ENCODE measurements at regions not wholly inside any gene's neighbourhood (a gene's known extent, or its start where the extent isn't known, plus 50 kb on each side); places are given as distances from the start of the nearest gene placed in this dataset.

DNA sequence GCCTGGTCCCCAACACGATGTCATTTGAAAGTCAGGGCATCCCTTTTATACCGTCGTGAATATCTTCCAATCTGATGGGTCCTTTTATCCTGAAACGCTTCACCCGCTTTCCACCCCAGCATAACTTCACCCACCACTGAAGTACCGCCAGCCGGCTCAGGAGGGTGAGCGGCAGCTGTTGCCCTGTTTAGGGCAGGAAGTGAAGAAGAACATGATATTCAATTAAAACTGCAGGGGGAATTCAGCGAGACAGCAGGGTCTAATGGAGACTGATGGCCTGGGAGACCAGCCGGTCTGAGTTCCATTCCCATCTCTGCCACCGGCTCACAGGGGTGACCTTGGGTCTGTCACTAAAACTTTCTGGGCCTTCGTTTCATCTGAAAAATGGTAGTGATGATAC lies 68.2 kb upstream of the EGFLAM start:
- in situ Hi-C loops (cut with MboI; ENCODE audit: low pct_unique_long_range_greater_than_20kb, low sequenced_read_pairs, unreplicated experiment): loop anchor here (10.0 kb wide), 2 partner anchors 355 to 785 kb away; no protein-coding TSS in a partner anchor
- TF ChIP-seq, protein P1, sequence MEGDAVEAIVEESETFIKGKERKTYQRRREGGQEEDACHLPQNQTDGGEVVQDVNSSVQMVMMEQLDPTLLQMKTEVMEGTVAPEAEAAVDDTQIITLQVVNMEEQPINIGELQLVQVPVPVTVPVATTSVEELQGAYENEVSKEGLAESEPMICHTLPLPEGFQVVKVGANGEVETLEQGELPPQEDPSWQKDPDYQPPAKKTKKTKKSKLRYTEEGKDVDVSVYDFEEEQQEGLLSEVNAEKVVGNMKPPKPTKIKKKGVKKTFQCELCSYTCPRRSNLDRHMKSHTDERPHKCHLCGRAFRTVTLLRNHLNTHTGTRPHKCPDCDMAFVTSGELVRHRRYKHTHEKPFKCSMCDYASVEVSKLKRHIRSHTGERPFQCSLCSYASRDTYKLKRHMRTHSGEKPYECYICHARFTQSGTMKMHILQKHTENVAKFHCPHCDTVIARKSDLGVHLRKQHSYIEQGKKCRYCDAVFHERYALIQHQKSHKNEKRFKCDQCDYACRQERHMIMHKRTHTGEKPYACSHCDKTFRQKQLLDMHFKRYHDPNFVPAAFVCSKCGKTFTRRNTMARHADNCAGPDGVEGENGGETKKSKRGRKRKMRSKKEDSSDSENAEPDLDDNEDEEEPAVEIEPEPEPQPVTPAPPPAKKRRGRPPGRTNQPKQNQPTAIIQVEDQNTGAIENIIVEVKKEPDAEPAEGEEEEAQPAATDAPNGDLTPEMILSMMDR (IDR thresholded peaks at IDR 0.05; ENCODE audit: extremely low read depth, insufficient read depth, missing control alignments): no peak
- DNase-seq (ENCODE audit: low spot score): no peak

DNA sequence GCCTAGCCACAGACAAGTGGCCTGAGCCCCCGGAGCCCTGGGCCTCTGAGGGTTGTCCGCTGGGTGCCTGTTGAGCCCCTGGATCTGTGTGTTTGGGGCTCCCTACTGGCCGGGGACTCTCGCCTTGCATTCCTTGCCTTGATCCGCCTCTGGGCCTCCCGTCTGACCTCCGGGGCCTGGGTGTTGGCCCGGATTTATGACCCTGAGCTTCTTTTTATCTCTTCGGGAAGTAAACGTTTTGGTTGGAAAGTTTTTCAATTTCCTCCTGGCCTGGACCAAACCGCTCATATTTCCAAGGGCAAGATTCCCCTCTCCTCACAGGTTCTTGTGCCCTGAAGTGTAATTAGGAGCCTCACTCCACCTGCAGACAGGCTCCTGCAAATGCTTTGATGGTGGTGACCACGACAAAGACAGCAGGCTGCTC lies 69.3 kb upstream of the EGFLAM start:
- in situ Hi-C loops (cut with MboI; ENCODE audit: low pct_unique_long_range_greater_than_20kb, low sequenced_read_pairs, unreplicated experiment): no loop called here
- DNase-seq (ENCODE audit: low spot score): no peak
- TF ChIP-seq, protein P1 (IDR thresholded peaks at IDR 0.05; ENCODE audit: extremely low read depth, insufficient read depth, missing control alignments): no peak

DNA sequence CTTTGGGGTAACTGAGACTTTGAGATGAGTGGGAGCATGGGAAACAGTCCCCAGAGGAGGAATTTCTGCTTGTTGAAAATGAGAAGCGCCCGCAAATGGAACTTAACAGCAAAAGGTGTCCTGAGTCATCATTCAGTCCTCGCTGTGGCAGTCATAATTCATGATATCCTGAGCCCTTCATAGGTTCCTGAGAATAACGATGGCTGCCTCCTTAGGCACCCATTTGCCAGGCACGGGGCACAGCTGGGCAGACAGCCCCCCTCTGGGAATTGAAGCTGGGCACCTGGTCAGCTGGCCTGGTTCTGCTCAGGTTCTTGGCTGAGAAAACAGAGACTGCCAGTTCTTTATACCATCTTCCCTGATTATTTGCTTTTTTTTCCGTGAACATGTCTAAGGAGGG lies 69.8 kb upstream of the EGFLAM start:
- in situ Hi-C loops (cut with MboI; ENCODE audit: low pct_unique_long_range_greater_than_20kb, low sequenced_read_pairs, unreplicated experiment): no loop called here
- no peak for DNase-seq (ENCODE audit: low spot score)
- TF ChIP-seq, protein P1 (IDR thresholded peaks at IDR 0.05; ENCODE audit: extremely low read depth, insufficient read depth, missing control alignments): no peak

DNA sequence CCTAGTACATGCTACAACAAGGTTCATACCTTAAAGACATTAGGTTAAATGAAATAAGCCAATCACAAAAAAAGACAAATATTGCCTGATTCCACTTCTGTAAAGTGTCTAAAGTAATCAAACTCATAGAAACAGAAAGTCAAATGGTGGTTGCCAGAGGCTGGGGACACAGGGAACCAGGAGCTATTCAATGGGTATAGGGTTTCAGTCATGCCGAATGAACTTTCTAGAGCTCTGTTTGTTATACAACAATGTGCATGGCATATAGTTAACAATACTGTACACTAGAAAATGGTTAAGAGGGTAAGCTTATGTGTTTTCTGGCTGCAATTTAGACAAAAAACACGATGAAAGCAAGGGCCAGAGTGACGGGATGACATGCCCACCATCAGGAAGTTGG lies 70.8 kb upstream of the EGFLAM start:
- DNase-seq (ENCODE audit: low spot score): no peak
- TF ChIP-seq, protein P1 (IDR thresholded peaks at IDR 0.05; ENCODE audit: extremely low read depth, insufficient read depth, missing control alignments): no peak
- in situ Hi-C loops (cut with MboI; ENCODE audit: low pct_unique_long_range_greater_than_20kb, low sequenced_read_pairs, unreplicated experiment): no loop called here

- no peak for DNase-seq (ENCODE audit: low spot score)
- TF ChIP-seq, protein P1 (IDR thresholded peaks at IDR 0.05; ENCODE audit: extremely low read depth, insufficient read depth, missing control alignments): no peak
- in situ Hi-C loops (cut with MboI; ENCODE audit: low pct_unique_long_range_greater_than_20kb, low sequenced_read_pairs, unreplicated experiment): no loop called here
These were observed 73.7 kb upstream of the EGFLAM start for GRCh38 chr5:38184627-38185026.

DNA sequence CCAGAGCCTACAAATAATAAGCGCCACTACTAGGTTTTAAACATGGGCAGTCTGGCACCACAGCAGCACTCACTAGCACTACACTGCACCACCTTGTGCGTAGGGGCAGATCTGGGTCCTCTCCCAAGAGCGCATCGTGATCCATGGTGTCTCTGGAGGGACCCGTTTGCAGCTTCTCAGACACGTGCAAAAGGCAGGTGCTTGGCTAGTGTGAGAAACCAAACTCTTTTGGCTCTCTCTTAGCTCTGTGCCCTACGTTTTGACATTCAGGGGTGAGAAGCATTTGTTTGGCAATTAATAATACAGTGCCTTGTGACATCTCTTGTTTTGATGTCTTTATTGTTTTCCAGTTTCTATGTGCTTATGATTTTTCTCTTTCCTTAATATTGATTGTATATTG lies 75.4 kb upstream of the EGFLAM start:
- TF ChIP-seq, protein P1 (IDR thresholded peaks at IDR 0.05; ENCODE audit: extremely low read depth, insufficient read depth, missing control alignments): no peak
- in situ Hi-C loops (cut with MboI; ENCODE audit: low pct_unique_long_range_greater_than_20kb, low sequenced_read_pairs, unreplicated experiment): no loop called here
- no peak for DNase-seq (ENCODE audit: low spot score)

- DNase-seq (ENCODE audit: low spot score): no peak
- TF ChIP-seq, protein P1 (IDR thresholded peaks at IDR 0.05; ENCODE audit: extremely low read depth, insufficient read depth, missing control alignments): no peak
- in situ Hi-C loops (cut with MboI; ENCODE audit: low pct_unique_long_range_greater_than_20kb, low sequenced_read_pairs, unreplicated experiment): no loop called here
These were observed 90.3 kb upstream of the EGFLAM start for GRCh38 chr5:38168029-38168428.

All from GM13977 (cell line).